ENCODE measurements at regions not wholly inside any gene's neighbourhood (a gene's known extent, or its start where the extent isn't known, plus 50 kb on each side); places are given as distances from the start of the nearest gene placed in this dataset.

- H3K4me1 ChIP-seq (ENCODE audit: control insufficient read depth, insufficient read depth, low read length), result no peaks in the 10 kb centered on the region
- TF ChIP-seq ELK4 (IDR thresholded peaks at IDR 0.05; ENCODE audit: borderline replicate concordance, low read depth, low read length) (no peak), ZNF114 (tag by site-specific recombination; IDR thresholded peaks at IDR 0.05) (no peak), ZNF701 (tag by site-specific recombination; IDR thresholded peaks at IDR 0.05) (no peak), RBAK (tag by site-specific recombination; IDR thresholded peaks at IDR 0.05) (no peak), ZNF2 (tag by site-specific recombination; IDR thresholded peaks at IDR 0.05) (no peak), ZNF658 (tag by site-specific recombination; IDR thresholded peaks at IDR 0.05) (no peak), ZNF18 (tag by site-specific recombination; IDR thresholded peaks at IDR 0.05) (no peak), ZNF791 (tag by site-specific recombination; IDR thresholded peaks at IDR 0.05) (no peak), SCRT1 (tag by site-specific recombination; IDR thresholded peaks at IDR 0.05; ENCODE audit: borderline replicate concordance) (no peak), ZNF830 (tag by site-specific recombination; IDR thresholded peaks at IDR 0.05; ENCODE audit: low read depth) (no peak)
- no peak overlapping the region for H3K27ac ChIP-seq (ENCODE audit: extremely low read depth, low read depth, low read length)
- H3K9me3 ChIP-seq (ENCODE audit: control insufficient read depth, insufficient read depth, low read depth, low read length), result no peaks in the 10 kb centered on the region
- no peak overlapping the region for H3K4me3 ChIP-seq (ENCODE audit: low read depth, low read length)
- ChIA-PET CTCF (interaction anchor here (0.5 kb wide), 1 partner anchor 364 kb away, joined by 3 read pairs; no protein-coding TSS in a partner anchor), POLR2A (no interaction called here)
- H3K36me3 ChIP-seq (ENCODE audit: control insufficient read depth in 2 of 2, insufficient read depth in 1 of 2, low read length in 2 of 2), result no peaks in the 10 kb centered on the region
Observed at GRCh38 chr22:47879346-47879745, 1116.9 kb downstream of the TBC1D22A start.

GRCh38 chr22:47878460-47878859 lies 1116.0 kb downstream of the TBC1D22A start:
- no peaks in the 10 kb centered on the region for H3K9me3 ChIP-seq (ENCODE audit: control insufficient read depth, insufficient read depth, low read depth, low read length)
- TF ChIP-seq REPIN1 (tag by site-specific recombination; IDR thresholded peaks at IDR 0.05; ENCODE audit: low read depth) (no peak), GLI4 (tag by site-specific recombination; IDR thresholded peaks at IDR 0.05) (no peak), PATZ1 (tag by site-specific recombination; IDR thresholded peaks at IDR 0.05) (no peak), ZNF311 (tag by site-specific recombination; IDR thresholded peaks at IDR 0.05; ENCODE audit: borderline replicate concordance) (no peak), ZNF138 (tag by site-specific recombination; IDR thresholded peaks at IDR 0.05; ENCODE audit: borderline replicate concordance) (no peak)
- CTCF ChIA-PET, result no interaction called here
- no peaks in the 10 kb centered on the region for H3K36me3 ChIP-seq (ENCODE audit: control insufficient read depth in 2 of 2, insufficient read depth in 1 of 2, low read length in 2 of 2)
- H3K4me3 ChIP-seq (ENCODE audit: low read depth, low read length), result no peak overlapping the region
- POLR2A ChIA-PET, result no interaction called here
- H3K27ac ChIP-seq (ENCODE audit: extremely low read depth, low read depth, low read length), result no peak overlapping the region
- H3K4me1 ChIP-seq (ENCODE audit: control insufficient read depth, insufficient read depth, low read length), result no peaks in the 10 kb centered on the region

GRCh38 chr22:47872761-47873535 lies 1110.5 kb downstream of the TBC1D22A start:
- POLR2A ChIA-PET, result no interaction called here
- Histone ChIP-seq H3K36me3 (ENCODE audit: control insufficient read depth in 2 of 2, insufficient read depth in 1 of 2, low read length in 2 of 2) (no peaks in the 10 kb centered on the region), H3K4me3 (ENCODE audit: low read depth, low read length) (no peak overlapping the region), H3K9me3 (ENCODE audit: control insufficient read depth, insufficient read depth, low read depth, low read length) (no peaks in the 10 kb centered on the region), H3K4me1 (ENCODE audit: control insufficient read depth, insufficient read depth, low read length) (no peaks in the 10 kb centered on the region), H3K27ac (ENCODE audit: extremely low read depth, low read depth, low read length) (no peak overlapping the region)
- CTCF ChIA-PET, result interaction anchor here (0.7 kb wide), 1 partner anchor 24 kb away, joined by 3 read pairs; no protein-coding TSS in a partner anchor
- TF ChIP-seq SETDB1 (IDR thresholded peaks at IDR 0.05; ENCODE audit: insufficient read length, low read length) (no peak), ZNF221 (tag by site-specific recombination; IDR thresholded peaks at IDR 0.05; ENCODE audit: borderline replicate concordance) (no peak), ZNF292 (tag by site-specific recombination; IDR thresholded peaks at IDR 0.05; ENCODE audit: borderline replicate concordance, low read depth) (no peak), ZNF10 (tag by site-specific recombination; IDR thresholded peaks at IDR 0.05) (no peak), ZNF692 (tag by site-specific recombination; IDR thresholded peaks at IDR 0.05) (no peak), ZBTB7A (tag by site-specific recombination; IDR thresholded peaks at IDR 0.05; ENCODE audit: low read depth) (no peak), ZSCAN18 (tag by site-specific recombination; IDR thresholded peaks at IDR 0.05) (no peak), ZNF561 (tag by site-specific recombination; IDR thresholded peaks at IDR 0.05; ENCODE audit: borderline replicate concordance) (no peak)
